KMS-11 (cell line): ENCODE measurements at regions not wholly inside any gene's neighbourhood (a gene's known extent, or its start where the extent isn't known, plus 50 kb on each side); places are given as distances from the start of the nearest gene placed in this dataset.

Experiments used
- H2AFZ ChIP-seq: fragments of 200-600 bp; sonication (generic); 2 replicates; pipeline ENCODE4 v1.6.1; 2016; ENCODE audit warnings: antibody characterized with exemption, mixed run types, low read depth
- H3K27ac ChIP-seq: fragments of 200-600 bp; sonication (generic); 2 replicates; pipeline ENCODE4 v1.6.1; 2016; ENCODE audit warnings: mild to moderate bottlenecking, mixed run types
- H3K27me3 ChIP-seq: fragments of 200-600 bp; sonication (generic); 2 replicates; pipeline ENCODE4 v1.6.1; 2017; ENCODE audit warnings: mild to moderate bottlenecking, low read depth, mixed run types, moderate library complexity; ENCODE audit not compliant: insufficient read depth
- H3K36me3 ChIP-seq: fragments of 200-600 bp; sonication (generic); 2 replicates; pipeline ENCODE4 v1.6.1; 2017; ENCODE audit warnings: mild to moderate bottlenecking, mixed run types; ENCODE audit not compliant: insufficient read depth
- H3K4me1 ChIP-seq: fragments of 200-600 bp; sonication (generic); 2 replicates; pipeline ENCODE4 v1.6.1; 2016; ENCODE audit warnings: mild to moderate bottlenecking, low read depth, mixed run types; ENCODE audit not compliant: poor library complexity, severe bottlenecking
- H3K4me2 ChIP-seq: fragments of 200-600 bp; sonication (generic); 2 replicates; pipeline ENCODE4 v1.7.0; 2016; ENCODE audit warnings: mild to moderate bottlenecking, mixed run types
- H3K4me3 ChIP-seq: fragments of 200-600 bp; sonication (generic); IDR thresholded peaks from 2 replicates; pipeline ENCODE4 v1.6.1; 2017; ENCODE audit warnings: low read depth, low read length, mixed read lengths; ENCODE audit not compliant: insufficient read depth
- H3K79me2 ChIP-seq: fragments of 200-600 bp; sonication (generic); 2 replicates; pipeline ENCODE4 v1.6.1; 2016; ENCODE audit warnings: low read depth, mixed run types; ENCODE audit not compliant: insufficient read depth
- H3K9ac ChIP-seq: fragments of 200-600 bp; sonication (generic); 2 replicates; pipeline ENCODE4 v1.6.1; 2016; ENCODE audit warnings: mild to moderate bottlenecking, mixed run types
- H4K20me1 ChIP-seq: fragments of 200-600 bp; sonication (generic); 2 replicates; pipeline ENCODE4 v1.6.1; 2016; ENCODE audit warnings: mild to moderate bottlenecking, mixed run types; ENCODE audit not compliant: insufficient read depth
- TF ChIP-seq, protein P1 (sequence below): fragments of 200-600 bp; sonication (generic); conservative IDR thresholded peaks from 2 replicates; pipeline ENCODE4 v1.6.1; 2017; ENCODE audit warnings: low read depth, mild to moderate bottlenecking, antibody characterized with exemption, low read length, moderate library complexity, mixed read lengths

DNA sequence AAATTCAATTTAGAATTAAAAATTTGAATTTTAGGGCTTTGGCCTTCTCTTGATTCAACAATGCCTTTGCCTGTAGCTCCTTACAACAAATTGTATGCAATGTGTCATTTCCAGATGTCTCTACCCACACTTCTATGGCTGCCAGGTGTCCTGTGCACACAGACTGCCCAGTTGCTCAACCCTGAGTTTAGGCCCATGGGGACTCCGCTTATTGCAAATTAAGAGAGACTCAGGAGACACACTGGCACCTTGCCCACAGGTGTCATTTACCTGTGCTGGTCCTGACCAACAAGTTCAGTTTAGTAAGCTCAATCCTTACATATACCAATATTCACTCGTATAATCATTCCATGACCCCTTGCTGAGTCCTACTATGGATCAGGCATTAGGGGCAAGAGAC is 236.1 kb downstream of the OMA1 start:
- Histone ChIP-seq H3K79me2 (no peaks in the 10 kb centered on the region), H3K4me3 (no peak overlapping the region), H3K27me3 (no peaks in the 10 kb centered on the region), H3K27ac (no peak overlapping the region), H3K36me3 (no peaks in the 10 kb centered on the region), H3K4me1 (no peaks in the 10 kb centered on the region), H3K4me2 (no peak overlapping the region), H4K20me1 (no peaks in the 10 kb centered on the region), H2AFZ (no peak overlapping the region), H3K9ac (no peak overlapping the region)
- TF ChIP-seq, protein P1, sequence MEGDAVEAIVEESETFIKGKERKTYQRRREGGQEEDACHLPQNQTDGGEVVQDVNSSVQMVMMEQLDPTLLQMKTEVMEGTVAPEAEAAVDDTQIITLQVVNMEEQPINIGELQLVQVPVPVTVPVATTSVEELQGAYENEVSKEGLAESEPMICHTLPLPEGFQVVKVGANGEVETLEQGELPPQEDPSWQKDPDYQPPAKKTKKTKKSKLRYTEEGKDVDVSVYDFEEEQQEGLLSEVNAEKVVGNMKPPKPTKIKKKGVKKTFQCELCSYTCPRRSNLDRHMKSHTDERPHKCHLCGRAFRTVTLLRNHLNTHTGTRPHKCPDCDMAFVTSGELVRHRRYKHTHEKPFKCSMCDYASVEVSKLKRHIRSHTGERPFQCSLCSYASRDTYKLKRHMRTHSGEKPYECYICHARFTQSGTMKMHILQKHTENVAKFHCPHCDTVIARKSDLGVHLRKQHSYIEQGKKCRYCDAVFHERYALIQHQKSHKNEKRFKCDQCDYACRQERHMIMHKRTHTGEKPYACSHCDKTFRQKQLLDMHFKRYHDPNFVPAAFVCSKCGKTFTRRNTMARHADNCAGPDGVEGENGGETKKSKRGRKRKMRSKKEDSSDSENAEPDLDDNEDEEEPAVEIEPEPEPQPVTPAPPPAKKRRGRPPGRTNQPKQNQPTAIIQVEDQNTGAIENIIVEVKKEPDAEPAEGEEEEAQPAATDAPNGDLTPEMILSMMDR, result no peak

DNA sequence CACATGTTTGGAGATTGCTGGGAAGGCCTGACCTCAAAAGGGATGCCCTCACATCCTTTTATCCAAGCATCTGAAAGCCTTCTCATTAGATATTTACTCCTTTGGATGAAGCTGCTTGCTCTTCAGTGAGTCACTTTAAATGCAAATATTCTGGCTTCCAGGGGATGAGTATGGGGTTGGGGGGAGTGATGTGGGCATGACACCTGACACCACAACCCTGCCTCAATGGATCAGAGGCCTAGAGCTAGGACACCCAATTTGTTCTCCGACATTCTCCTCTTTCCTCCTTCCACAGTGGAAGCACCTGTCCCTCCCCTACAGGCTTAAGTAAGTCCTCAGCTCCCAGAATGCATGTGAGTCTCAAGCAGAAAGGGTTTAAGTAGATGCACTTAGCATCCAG is 238.3 kb downstream of the OMA1 start:
- H4K20me1 ChIP-seq, result no peaks in the 10 kb centered on the region
- no peaks in the 10 kb centered on the region for H3K36me3 ChIP-seq
- H3K4me2 ChIP-seq, result no peak overlapping the region
- no peaks in the 10 kb centered on the region for H3K79me2 ChIP-seq
- H2AFZ ChIP-seq, result no peak overlapping the region
- TF ChIP-seq, protein P1, result no peak
- no peak overlapping the region for H3K27ac ChIP-seq
- no peaks in the 10 kb centered on the region for H3K4me1 ChIP-seq
- no peak overlapping the region for H3K4me3 ChIP-seq
- no peaks in the 10 kb centered on the region for H3K27me3 ChIP-seq
- H3K9ac ChIP-seq, result no peak overlapping the region

DNA sequence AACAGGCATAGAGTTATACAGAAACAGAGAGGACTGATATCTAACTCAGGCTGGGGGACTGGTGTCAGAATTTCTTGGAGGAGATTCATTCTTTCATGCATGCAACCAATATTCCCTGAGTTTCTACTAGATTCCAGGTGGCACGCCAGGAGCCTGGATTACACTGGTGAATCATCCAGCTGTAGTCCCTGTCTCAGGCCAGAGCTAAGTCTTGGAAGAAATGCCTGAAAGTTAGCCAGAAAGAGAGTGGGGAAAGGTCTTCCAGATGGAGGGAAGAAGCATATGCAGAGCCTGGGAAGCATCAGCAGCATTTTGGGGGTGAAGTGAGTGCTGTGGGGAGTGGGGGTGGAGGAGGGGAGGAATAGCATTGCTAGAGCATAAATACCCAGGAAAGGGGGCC is 239.1 kb downstream of the OMA1 start:
- no peak overlapping the region for H3K4me2 ChIP-seq
- no peak overlapping the region for H3K4me3 ChIP-seq
- H4K20me1 ChIP-seq, result no peaks in the 10 kb centered on the region
- H3K9ac ChIP-seq, result no peak overlapping the region
- no peaks in the 10 kb centered on the region for H3K4me1 ChIP-seq
- TF ChIP-seq, protein P1, result no peak
- H3K79me2 ChIP-seq, result no peaks in the 10 kb centered on the region
- H3K27me3 ChIP-seq, result no peaks in the 10 kb centered on the region
- no peak overlapping the region for H3K27ac ChIP-seq
- no peaks in the 10 kb centered on the region for H3K36me3 ChIP-seq
- no peak overlapping the region for H2AFZ ChIP-seq

DNA sequence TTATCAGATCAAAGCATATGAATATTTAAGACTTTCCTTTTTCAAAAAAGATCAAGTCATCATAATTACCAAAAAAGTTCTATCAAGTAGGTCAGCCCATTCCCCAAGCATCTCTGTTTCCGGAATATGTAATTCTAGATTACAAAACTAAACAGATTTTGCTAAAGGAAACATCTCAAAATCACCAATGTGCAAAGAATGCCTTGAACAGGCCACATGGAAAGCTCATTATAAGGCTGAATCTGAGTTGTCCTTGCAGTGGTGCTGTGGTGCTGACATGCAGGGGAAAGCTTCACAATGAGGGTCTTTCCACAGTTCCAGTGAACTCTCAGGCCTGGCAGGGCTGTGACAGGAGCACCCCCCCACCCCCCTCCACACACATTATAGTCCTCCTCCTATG is 240.9 kb downstream of the OMA1 start:
- TF ChIP-seq, protein P1, result no peak

More for the DNA sequence above, 240.9 kb downstream of the OMA1 start:
- no peaks in the 10 kb centered on the region for H3K27me3 ChIP-seq
- H3K79me2 ChIP-seq, result no peaks in the 10 kb centered on the region
- no peak overlapping the region for H3K9ac ChIP-seq
- H3K4me1 ChIP-seq, result no peaks in the 10 kb centered on the region
- no peak overlapping the region for H3K4me2 ChIP-seq
- no peaks in the 10 kb centered on the region for H3K36me3 ChIP-seq
- no peak overlapping the region for H3K27ac ChIP-seq
- H4K20me1 ChIP-seq, result no peaks in the 10 kb centered on the region
- no peak overlapping the region for H2AFZ ChIP-seq
- no peak overlapping the region for H3K4me3 ChIP-seq
